ENCODE measurements at regions not wholly inside any gene's neighbourhood (a gene's known extent, or its start where the extent isn't known, plus 50 kb on each side); places are given as distances from the start of the nearest gene placed in this dataset.

DNA sequence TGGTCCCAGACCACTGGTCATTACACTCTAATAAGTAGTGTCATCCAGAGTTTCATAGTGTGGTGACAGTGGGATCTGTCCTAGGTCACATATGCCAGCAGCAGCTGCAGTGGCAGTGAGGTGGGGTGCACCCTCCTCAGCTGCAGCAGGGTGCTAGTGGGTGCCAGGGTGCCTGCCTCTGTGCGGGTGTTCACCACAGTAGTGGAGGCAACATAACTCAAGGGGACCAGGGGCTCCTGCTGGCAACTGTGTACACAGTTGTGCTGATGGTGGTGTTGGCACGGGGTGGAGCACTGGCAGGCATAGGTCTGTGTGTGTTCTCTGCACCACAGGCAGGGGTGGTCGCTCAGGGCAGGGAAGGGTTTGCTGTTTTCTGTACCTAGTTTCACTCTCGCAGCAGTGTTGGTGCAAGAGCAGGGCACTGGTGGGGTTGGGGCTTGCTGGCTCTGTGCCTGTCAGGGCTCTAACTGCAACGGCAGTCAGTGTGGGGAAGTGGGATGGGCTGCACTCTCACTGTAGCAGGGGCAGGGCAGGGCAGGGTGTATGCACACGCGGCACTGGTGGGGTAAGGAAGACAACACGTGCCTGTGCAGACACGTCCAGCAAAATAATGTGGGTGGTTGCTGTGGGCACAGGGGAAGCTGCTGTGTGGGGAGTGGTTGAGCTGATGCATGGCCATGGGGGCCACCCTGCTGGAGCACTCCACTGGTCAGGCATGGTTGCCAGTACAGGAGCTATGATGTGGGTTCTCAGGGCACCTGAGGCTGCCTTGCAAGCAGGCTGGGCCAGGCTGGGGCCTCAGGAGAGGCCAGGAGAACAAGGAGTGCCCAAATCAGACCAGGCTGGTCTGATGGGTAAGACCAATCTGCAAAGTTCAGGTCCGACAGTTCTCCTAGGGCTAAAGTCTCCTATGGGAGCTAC lies 226.6 kb downstream of the MEIS1 start:
- TF ChIP-seq, protein P1, sequence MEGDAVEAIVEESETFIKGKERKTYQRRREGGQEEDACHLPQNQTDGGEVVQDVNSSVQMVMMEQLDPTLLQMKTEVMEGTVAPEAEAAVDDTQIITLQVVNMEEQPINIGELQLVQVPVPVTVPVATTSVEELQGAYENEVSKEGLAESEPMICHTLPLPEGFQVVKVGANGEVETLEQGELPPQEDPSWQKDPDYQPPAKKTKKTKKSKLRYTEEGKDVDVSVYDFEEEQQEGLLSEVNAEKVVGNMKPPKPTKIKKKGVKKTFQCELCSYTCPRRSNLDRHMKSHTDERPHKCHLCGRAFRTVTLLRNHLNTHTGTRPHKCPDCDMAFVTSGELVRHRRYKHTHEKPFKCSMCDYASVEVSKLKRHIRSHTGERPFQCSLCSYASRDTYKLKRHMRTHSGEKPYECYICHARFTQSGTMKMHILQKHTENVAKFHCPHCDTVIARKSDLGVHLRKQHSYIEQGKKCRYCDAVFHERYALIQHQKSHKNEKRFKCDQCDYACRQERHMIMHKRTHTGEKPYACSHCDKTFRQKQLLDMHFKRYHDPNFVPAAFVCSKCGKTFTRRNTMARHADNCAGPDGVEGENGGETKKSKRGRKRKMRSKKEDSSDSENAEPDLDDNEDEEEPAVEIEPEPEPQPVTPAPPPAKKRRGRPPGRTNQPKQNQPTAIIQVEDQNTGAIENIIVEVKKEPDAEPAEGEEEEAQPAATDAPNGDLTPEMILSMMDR (conservative IDR thresholded peaks at IDR 0.05; ENCODE audit: low read length), result no peak
- no peak for DNase-seq (ENCODE audit: low read depth)
- H3K4me3 ChIP-seq (ENCODE audit: low read length), result no peak overlapping the region

DNA sequence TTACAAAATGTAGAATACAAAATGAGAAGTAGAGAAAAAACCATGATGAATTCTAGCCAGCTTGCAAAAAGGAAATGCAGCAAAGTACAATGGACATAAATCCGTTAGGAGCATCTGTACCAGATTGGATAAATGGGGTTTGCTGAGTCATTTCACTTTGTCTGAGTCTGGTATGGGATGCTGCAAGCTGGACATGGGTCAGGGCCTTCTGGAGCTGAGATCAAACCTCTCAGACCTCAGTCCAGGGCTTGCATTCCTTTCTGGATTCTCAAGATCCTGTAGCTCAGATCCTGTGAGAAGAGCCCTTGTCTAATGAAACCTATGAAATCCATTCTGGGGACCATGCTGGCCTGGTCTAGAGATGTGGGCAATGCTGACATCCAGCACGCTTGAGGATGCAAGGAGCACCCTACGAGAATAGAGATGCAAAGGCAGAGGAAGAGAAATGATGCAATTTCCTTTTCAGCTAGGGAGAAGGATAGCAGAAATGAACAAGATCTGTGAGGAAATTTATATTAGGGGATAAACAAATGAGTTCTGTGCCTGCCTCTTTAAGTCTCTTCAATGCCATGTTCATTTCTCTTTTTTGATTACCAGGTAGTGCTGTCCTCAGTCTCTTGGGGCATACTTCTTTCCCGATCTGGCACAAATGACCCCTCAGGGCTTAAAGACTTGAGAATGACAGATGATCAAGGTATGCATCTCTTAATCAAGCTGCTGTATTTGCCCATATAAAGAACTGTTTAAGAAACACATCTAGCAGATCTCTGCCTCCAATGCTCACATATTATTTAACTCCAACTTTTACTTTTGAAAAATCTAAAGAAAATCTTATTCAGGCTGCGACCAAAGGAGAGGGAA lies 230.4 kb downstream of the MEIS1 start:
- H3K4me3 ChIP-seq (ENCODE audit: low read length), result no peak overlapping the region
- peak; percentile 25 for DNase-seq (ENCODE audit: low read depth)
- TF ChIP-seq, protein P1 (conservative IDR thresholded peaks at IDR 0.05; ENCODE audit: low read length), result no peak

DNA sequence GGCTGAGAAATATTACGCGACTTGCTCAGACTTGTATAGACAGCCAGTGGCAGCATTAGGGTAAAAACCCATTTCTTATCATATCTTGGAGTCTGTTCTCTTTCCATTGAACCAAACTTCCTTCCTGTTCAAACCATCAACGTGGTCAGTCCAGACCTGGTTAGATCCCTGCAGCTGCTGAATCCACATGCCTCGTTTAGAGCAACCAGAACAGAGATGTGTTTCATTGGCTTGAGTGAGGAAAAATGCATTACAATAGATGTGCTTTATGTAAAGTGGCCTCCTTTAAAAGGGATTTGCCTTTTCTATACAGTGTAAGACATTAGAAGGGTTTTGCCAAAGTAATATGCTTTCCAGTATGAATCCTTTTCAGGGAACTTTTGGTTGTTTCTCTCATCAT lies 232.4 kb downstream of the MEIS1 start:
- no peak for DNase-seq (ENCODE audit: low read depth)
- TF ChIP-seq, protein P1 (conservative IDR thresholded peaks at IDR 0.05; ENCODE audit: low read length), result no peak
- no peak overlapping the region for H3K4me3 ChIP-seq (ENCODE audit: low read length)

DNA sequence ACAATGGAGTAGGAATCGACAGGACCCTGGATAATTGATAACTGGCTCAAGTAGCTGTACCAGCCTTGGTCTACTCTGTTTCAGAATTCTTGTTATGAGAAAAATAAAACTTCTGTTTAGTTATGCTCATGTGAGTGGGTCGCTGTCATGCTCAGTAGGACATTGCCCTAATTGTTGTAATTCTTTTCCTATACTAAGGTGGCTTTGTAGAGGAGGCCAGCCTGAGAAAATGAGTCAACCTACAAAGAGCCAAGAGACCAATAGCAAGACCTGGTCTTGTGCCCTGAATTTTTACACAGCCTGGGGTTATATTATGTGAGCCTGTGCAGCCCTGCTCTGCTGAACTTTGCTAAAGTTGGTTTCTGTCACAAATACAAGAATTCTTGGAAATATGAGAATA lies 238.4 kb downstream of the MEIS1 start:
- DNase-seq (ENCODE audit: low read depth), result no peak
- TF ChIP-seq, protein P1 (conservative IDR thresholded peaks at IDR 0.05; ENCODE audit: low read length), result no peak

DNA sequence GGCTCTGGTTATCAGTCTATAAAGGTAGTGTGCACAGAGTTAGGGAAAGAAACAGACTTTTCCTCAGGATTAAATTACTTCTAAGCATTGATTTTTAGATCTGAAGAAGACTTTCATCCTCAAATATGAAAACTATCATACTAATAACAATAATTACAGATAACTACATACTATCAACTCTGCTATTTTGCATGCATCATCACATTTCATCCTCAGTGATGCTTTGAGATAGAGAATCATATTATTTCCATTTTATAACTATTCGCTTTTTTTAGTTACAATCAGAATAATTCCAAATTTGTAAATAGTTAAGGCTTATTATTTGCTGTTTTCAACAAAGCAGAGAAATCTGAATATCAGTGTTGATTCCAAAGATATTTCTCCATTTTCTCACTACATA lies 239.2 kb downstream of the MEIS1 start:
- H3K4me3 ChIP-seq (ENCODE audit: low read length), result no peak overlapping the region
- TF ChIP-seq, protein P1 (conservative IDR thresholded peaks at IDR 0.05; ENCODE audit: low read length), result no peak
- DNase-seq (ENCODE audit: low read depth), result no peak

More for the DNA sequence above, 238.4 kb downstream of the MEIS1 start:
- no peak overlapping the region for H3K4me3 ChIP-seq (ENCODE audit: low read length)

DNA sequence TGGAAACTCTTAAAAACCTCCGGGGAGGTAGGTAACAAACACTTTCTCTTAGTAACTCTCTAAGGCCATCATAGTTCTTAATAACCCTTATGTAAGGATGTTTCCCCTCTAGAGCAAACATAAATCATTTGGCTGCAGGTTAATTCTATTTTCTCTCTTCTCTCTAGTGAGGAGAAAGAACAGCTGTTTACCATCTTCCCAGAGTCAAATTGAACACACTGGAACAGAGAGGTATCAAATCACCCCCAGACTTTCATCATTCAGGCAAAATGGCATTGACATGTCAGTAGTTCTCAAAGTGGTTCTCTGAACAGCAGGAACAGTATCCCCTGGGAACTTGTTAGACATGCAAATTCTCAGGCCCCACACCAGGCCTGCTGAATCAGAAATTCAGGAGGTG lies 240.7 kb downstream of the MEIS1 start:
- TF ChIP-seq, protein P1 (conservative IDR thresholded peaks at IDR 0.05; ENCODE audit: low read length), result no peak
- no peak overlapping the region for H3K4me3 ChIP-seq (ENCODE audit: low read length)
- DNase-seq (ENCODE audit: low read depth), result no peak

All from AG10803 (cell line).